ENCODE measurements at regions not wholly inside any gene's neighbourhood (a gene's known extent, or its start where the extent isn't known, plus 50 kb on each side); places are given as distances from the start of the nearest gene placed in this dataset.

DNA sequence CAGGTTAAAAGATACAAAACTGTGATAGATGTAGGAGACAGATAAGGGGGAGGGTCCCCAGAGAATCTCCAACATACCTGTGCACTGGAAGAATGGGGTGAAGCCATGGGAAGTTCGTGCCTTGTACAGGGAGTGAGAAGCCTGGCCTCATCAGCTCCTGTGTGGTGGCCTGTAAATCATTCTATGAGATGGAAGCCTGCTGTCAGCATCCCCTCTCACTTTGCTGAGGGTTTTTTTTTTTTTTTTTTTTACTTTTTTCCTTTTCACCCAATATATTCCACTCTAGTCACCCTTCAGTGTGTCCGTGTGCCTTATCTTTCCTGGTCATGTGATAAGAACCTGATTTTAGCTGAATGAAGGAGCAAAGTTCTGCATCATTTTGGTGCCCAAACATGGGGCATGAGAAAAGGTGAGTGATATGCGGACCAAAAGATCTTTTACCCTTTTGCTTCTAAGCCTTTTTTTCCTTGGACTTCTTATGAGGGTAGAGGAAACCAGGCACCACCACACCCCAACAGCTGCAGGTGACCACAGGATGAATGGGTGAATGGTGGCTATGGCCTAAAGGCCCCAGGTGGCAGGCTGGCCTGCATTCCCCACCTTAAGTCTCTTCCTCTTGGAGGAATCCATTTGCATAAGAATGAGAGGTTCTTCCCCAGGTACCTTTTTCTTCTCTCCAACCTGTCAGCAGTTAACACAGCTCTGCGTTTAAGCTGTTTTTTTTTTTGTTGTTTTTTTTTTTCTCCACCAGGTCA, 1345.0 kb downstream of the NSUN3 start:
- no peak for DNase-seq

DNA sequence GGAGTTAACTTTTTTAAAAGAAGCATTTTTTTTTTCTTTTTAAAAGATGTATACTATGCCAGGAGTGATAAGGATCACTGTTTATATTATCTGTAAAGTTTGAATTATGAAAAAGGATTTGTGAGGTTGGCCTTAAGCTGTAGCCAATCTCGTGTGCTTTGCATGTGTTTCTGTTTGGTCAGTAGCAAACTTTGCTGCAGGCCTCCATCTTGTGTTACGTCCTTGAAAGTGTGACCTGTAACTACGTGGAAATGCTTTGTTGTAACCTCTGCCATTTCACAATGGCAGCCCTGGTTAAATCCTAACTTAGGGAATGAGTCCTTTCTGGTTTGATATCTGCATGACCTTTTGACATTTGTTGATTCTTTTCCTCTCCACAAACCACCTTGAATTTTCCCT, 1345.6 kb downstream of the NSUN3 start:
- DNase-seq: no peak

- DNase-seq: no peak
Observed at GRCh38 chr3:95418251-95418650, 1355.4 kb downstream of the NSUN3 start.

GRCh38 chr3:95424279-95424678, 1361.4 kb downstream of the NSUN3 start:
- DNase-seq: no peak

- peak; percentile 3 for DNase-seq
Observed at GRCh38 chr3:95434491-95434890, 1371.6 kb downstream of the NSUN3 start.

- DNase-seq: no peak
Observed at GRCh38 chr3:95437409-95437808, 1374.5 kb downstream of the NSUN3 start.

GRCh38 chr3:95438274-95438673, 1375.4 kb downstream of the NSUN3 start:
- DNase-seq: no peak

DNA sequence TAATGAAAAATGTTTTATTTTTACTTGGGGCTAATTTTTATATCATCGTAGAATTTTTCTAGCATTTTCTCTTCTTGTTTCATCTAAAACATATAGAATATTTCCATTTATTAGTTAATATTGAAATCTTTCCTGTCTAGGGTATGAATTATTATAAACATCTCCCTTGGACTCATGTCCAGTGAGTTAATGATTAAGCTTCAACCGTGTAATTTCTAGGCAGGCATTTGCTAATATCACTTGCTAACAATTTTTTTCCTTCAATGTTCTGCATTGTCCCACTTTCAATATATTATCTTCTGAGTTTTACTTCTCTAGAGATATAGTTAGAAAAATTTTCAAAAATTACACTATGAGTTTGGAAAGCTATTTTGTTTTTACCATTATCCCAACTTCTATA, 1371.6 kb upstream of the EPHA6 start:
- no peak for DNase-seq

DNA sequence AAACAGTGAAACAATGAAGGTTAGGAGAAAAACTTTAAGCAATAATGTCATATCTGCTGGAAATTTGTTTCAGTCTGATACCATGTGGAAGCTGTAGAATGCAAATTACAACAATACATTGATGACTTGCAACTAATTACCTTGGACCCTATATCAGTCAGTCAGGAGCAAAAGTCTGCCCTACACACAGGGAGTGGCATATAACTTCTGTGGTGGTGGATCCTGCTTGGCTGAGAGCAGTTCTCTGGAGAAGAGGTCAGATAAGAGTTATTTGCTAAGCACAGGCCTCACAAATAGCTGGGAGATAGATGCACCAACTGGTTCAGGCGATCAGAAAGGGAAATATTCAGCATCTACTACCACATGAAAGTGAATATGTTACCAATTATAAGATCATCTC, 1364.6 kb upstream of the EPHA6 start:
- no peak for DNase-seq

DNA sequence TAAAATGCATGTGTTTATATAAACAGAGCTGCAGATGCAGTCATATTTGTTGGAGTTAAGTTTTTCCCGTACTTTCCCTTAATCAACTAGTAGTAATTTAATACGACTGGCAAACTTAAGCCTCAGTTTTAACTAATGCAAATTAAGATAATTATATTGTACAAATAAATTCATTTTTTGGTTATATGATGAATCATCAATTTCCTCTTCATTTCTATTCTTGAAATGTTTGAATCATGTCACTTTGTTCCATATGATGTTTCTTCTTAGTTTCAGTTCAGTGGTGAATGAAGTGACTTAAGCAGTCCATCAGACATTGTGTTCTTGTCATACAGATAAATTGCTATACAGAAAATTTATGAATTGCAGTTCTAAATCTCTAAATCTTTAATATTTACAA, 1361.2 kb upstream of the EPHA6 start:
- DNase-seq: no peak

DNA sequence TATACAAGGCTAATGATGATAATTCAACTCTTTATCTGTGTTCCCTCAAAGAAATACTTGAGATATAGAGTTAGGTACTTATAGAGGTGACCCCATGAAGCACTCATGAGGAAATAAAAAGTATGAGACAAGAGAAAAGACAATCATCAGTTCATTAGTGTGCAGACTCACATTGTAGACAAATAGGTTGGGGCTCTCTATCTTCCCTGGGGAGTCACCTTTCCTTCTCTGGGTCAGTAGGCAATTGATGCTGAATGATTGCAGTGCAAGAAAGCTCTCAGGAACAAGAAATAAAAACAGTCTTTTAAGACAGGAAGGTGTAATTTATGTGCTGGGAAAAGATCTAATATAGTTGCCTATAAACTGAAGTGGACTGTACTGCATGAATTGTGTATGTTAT, 1357.6 kb upstream of the EPHA6 start:
- no peak for DNase-seq

GRCh38 chr3:95459706-95460105, 1354.7 kb upstream of the EPHA6 start:
- DNase-seq: no peak

- no peak for DNase-seq
Observed at GRCh38 chr3:95460274-95460673, 1354.1 kb upstream of the EPHA6 start.

DNA sequence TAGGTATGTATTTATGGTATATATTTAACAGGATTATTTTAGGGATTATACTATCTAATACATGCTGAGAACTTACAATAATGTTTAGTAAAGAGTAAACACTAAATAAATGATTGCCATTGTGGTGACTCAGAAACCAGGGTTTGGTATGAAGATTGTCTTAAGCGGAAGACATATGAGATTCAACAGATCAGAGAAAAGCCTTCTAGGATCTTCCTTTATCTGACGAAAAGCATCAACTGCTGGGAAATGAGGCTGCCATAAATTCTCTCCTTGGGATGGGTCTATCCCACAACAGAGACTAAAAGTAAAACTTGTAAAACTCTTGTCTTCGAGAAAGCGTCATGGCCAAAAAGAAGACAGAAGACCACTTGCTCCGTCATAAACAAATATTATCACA, 1352.2 kb upstream of the EPHA6 start:
- no peak for DNase-seq

- no peak for DNase-seq
Observed at GRCh38 chr3:95464346-95464745, 1350.0 kb upstream of the EPHA6 start.

DNA sequence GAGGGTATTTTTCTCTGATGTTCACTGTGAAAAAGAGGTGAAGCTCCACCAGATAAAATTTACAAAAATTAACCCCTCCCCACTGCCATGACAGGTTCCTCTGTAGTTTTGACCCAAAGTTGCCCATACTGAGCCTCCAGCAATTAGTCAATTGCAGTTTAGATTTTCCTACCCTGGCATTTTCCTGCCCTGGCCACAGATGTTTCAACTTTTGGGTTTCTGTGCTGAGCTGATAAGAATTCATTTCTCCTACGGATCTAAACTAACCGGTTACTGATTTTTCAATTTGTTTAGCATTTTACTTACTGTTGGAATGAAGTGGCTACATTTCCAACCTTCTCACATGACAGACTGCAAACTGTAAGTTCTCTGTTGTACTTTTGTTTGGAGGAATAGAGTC, 1346.1 kb upstream of the EPHA6 start:
- no peak for DNase-seq

- DNase-seq: no peak
Observed at GRCh38 chr3:95474338-95474737, 1340.1 kb upstream of the EPHA6 start.

DNA sequence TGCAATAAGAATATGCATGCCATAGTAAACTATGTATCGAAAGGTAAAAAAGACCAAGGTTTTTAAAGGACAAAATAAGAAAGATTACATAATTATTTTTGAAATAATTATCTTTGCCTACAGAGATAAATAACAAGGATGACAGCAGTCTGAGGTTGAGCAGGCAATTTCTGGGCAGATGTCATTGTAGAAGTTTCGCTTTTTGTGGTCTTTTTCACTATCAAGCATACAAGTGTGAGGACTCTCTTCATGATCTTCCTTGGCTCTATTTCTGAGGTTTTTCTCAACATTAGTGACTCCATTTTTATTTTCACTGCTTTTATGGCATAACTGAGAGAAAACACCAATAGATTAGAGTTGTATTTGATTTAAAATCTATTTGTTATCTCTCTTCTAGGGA, 1337.9 kb upstream of the EPHA6 start:
- no peak for DNase-seq

DNA sequence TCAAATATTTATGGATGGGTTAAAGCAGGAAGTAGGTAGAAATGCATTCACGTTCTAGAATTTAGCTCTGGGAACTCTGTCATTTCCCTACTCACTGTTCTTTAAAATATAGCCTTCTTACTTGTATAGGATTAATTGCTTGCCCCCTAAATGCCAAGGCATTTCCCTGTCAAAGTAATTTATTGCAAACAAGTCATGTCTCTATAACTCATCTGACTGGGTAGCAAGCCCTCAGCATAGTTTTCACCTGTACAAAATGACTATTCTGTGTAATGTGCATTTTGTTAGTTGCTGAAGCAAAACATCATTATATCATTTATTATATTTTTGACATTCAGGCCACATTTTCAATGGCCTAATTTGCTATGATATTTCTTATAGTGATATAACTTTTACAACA, 1308.2 kb upstream of the EPHA6 start:
- DNase-seq: no peak

DNA sequence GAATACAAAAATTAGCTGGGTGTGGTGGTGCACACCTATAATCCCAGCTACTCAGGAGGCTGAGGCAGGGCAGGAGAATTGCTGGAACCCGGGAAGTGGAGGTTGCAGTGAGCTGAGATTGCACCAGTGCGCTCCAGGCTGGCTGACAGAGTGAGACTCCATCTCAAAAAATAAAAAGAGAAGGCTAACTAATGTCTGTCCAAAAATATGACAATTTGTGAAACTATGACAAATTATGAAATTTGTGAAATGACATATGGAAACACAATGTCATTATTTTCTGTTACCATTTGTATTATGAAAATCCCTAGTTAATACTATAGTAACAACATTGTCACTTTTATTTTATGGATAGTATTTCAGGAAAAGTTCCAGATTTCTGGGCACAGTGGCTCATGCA, 1306.3 kb upstream of the EPHA6 start:
- no peak for DNase-seq

- no peak for DNase-seq
Observed at GRCh38 chr3:95511828-95512227, 1302.6 kb upstream of the EPHA6 start.

DNA sequence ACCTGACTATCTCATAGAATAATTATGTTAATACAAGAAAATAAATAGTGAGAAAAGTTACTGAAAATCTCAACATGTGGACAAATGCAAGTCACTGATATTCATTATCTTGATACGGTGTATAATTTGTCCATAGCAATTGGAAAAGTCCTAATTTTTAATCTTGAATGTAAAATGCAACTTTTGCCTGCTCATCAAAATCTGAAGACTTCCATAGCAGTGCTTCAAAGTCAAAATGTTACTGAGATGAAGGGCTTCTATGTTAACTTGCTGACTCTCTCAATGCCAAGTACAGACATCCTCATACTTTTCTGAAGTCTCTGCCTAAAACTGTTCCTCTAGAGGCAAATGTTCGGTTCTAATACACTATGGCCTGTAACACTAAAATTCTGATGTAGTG, 1300.1 kb upstream of the EPHA6 start:
- no peak for DNase-seq

- no peak for DNase-seq
Observed at GRCh38 chr3:95521396-95521795, 1293.0 kb upstream of the EPHA6 start.

GRCh38 chr3:95522449-95522848, 1291.9 kb upstream of the EPHA6 start:
- DNase-seq: no peak

GRCh38 chr3:95539950-95540483, 1274.4 kb upstream of the EPHA6 start:
- no peak for DNase-seq

Data from RPMI8226 (cell line).